SH-SY5Y (cell line): ENCODE measurements at regions not wholly inside any gene's neighbourhood (a gene's known extent, or its start where the extent isn't known, plus 50 kb on each side); places are given as distances from the start of the nearest gene placed in this dataset.

Source experiments
- GATA2 ChIP-seq: IDR thresholded peaks from 2 replicates; pipeline ENCODE4 v1.6.1; 2011; ENCODE audit warnings: mild to moderate bottlenecking, low read depth, low read length
- GATA3 ChIP-seq: IDR thresholded peaks from 2 replicates; pipeline ENCODE4 v1.6.1; 2011; ENCODE audit warnings: low read depth, mild to moderate bottlenecking, low read length, moderate library complexity

DNA sequence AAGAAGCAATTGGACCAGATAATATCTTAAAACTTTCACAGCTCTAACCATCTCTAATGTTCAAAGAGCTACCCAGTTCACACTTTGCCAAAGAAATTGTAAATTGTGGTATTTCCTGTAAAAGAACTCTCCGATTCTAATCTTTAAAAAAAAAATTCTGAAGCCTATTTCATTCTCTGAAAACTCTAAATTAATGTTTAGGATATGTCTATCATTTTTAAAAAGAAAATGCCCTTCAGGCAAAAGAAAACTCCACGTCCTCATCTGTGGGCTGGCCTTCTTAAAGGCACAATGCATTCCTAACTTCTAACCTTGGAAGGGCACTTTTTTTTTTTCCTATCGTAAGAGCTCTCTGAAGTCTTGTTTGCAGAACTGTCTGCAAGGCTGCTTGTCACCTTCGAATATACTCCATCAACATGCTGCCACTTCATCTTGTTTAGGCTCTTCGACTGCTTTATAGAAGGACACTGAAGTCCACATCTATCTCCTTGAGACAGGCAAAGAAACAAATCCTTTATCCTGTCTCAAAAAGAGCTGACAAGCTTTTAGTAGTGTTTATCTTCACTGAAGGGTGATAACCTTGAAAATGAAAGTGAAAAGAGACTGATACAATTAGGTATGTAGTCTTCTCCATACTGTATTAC is 124.3 kb upstream of the SLC39A10 start:
- TF ChIP-seq GATA2 (no peak), GATA3 (no peak)

DNA sequence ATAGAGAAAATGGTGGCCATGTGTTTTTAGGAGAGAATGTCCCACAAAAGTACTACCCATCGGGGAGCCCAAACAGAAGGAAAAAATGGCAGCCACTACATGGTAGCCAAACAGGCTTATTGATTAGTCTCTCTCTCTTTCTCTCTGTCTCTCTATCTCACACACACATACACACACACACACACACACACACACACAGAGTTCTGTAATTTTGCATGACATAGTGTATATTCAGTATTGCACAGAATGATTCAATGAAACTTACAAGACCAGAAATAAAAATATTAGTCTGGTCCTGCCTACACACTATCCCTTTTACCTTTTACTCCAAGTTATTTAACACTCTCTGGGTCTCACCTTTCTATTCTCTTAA is 124.8 kb upstream of the SLC39A10 start:
- TF ChIP-seq GATA2 (no peak), GATA3 (no peak)

DNA sequence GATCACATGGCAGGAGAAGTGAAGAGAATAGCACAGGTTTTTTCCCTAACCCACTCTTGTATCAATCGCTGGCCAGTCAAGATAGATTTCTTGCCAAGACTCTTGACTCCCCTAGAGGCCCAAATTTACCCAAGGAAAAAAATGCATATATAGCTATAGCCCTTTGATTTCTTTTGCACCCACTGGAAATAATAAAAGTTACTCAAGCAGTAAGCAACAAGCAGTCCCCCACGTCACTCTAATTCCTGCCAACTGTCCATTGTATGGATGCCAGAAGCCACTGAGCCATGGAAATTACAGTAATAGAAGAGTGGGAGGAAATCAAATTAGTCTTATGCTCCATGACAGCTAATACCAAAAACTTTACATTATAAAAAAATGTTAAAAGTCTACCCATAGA is 125.3 kb upstream of the SLC39A10 start:
- TF ChIP-seq GATA3 = no peak
- no peak for TF ChIP-seq GATA2

DNA sequence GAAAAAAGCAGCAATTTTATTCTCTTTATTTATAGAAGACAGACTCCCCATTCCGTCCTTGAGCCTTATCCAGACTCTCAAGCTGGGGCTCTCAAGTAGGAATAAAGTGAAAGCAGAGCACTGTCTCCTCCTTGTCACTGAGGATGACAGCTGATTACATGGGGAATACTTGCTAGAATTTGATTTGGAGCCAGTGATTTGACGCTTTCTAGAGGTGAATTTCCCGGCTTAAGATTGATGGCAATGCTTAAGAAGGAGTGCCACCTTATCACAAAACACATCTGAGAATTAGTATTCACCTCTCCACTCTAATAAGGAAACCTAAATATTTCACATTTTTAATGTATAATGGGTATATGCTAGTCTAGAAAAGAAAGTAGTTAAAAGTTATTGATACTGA is 135.4 kb upstream of the SLC39A10 start:
- TF ChIP-seq GATA3 = no peak
- TF ChIP-seq GATA2 = no peak

DNA sequence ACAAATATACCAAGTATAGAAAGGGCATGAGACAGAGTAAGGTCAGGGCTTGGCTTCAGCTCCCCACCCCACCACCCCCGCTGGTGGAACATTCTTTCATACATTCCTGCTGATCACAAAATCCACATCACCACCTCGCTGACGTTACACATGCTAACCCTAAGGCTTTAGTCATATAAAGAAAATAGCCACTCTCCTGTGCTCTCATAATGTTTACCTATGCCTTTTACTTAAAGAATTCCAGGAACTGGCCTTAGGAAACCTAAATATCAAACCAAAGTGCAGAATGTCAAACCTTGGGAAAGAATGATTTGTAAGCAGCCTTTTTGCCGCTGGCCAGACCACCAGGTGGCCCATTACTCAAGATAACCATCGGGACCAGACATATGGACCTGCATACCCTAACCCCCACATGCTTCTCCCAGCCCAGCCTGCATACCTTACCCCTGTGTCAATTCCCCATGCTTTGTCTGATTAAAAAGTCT is 136.3 kb upstream of the SLC39A10 start:
- TF ChIP-seq GATA3 (no peak), GATA2 (peak; percentile 16; the same call in 1 of the 2 replicates)

- no peak for TF ChIP-seq GATA2
- TF ChIP-seq GATA3 = no peak
Observed at GRCh38 chr2:195515551-195515950, 141.5 kb upstream of the SLC39A10 start.

GRCh38 chr2:195514365-195514764 is 142.7 kb upstream of the SLC39A10 start:
- no peak for TF ChIP-seq GATA2
- TF ChIP-seq GATA3 = no peak

DNA sequence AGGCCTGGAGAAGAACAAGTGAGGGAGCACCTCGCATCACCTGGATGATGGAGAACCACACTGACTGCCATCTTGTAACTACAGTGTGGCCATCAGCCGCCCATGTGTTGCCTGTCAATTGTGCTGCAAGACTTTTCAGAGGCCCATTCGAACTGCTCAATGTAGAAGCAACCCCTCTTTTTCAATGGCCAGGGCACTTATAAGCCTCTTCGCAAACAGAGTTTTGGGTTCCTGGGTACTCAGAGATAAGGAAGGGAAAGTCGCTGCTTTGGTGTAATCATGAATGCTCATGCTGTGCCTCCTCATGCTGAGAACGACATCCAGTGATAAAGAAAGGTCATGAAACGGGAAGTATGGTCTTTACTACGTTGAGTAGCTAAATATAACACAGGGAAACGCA is 143.9 kb upstream of the SLC39A10 start:
- TF ChIP-seq GATA2 = no peak
- TF ChIP-seq GATA3 = no peak

DNA sequence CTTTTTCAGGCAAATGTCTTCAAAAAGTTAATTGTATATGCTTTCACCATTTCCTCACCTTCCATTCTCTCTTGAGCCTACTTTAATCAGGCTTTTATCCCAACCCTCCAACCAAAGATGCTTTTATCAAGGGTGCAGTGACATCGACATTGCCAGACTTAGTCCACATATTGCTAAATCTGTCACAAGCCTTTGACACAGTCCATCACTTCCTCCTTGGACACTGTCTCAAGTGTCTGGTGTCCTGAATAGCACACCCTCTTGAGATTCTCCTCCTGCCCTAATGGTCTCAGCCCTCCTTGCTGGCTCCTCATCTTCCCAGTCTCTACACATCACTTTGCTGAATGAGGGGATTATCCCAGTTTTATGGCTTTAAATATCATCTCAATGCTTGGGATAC is 147.5 kb upstream of the SLC39A10 start:
- TF ChIP-seq GATA3 = no peak
- TF ChIP-seq GATA2 = no peak

DNA sequence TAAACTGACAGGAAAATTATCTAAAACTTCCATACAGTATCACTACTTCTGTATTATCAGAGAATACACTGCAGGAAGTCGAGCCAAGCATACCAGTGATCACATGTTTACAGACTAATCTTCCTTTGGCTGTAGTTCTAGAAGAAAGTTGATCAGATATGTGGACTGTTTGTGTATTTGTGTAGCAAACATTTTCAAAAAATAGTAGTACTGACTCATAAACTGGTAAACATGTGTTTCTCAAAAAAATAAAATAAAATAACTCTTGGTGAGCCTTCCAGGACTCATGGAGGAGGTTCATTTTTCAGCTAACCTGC is 148.9 kb upstream of the SLC39A10 start:
- no peak for TF ChIP-seq GATA3
- TF ChIP-seq GATA2 = no peak

- TF ChIP-seq GATA3 (no peak), GATA2 (no peak)
Observed at GRCh38 chr2:195507447-195508138, 149.4 kb upstream of the SLC39A10 start.

DNA sequence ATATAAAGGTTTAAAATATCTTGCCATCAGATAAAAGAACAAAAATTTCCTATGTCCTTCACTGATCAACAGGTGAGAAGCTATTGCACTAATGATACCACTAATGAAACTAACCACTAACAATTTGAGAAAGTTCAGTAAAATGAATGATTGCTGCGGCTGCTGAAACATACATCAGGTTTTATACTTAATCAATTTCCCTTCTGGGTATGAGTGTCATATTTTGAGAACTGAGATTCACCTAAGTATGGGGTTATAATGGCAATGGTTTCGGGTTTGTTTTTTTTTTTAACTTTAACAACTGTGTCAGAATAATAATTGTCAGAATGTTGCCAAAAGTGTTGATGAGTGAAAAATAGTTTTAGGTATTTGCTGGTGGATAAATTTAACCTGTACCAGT is 151.3 kb upstream of the SLC39A10 start:
- no peak for TF ChIP-seq GATA2

DNA sequence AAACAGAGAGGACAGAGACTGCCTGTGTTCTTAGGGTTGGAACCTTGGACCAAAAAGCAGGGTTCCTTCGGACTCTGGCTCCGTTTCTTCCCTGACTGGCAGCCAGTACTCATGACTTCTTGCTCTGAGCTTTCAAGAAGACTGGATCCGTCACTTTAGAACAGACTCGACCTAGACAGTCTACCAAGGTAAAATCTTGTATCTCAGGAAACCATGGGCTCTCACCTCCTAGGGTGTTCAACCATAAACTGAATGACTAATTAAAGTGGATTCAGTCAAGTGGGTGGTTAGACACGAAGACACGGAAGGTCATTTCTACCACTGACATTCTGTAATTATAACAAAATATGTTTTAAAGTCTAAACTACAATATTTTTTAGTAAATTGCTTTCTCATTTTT is 153.8 kb upstream of the SLC39A10 start:
- TF ChIP-seq GATA3 (no peak), GATA2 (no peak)

- TF ChIP-seq GATA2 (no peak), GATA3 (no peak)
Observed at GRCh38 chr2:195501746-195502145, 155.3 kb upstream of the SLC39A10 start.

- TF ChIP-seq GATA3 = no peak
- no peak for TF ChIP-seq GATA2
Observed at GRCh38 chr2:195500879-195501278, 156.1 kb upstream of the SLC39A10 start.

DNA sequence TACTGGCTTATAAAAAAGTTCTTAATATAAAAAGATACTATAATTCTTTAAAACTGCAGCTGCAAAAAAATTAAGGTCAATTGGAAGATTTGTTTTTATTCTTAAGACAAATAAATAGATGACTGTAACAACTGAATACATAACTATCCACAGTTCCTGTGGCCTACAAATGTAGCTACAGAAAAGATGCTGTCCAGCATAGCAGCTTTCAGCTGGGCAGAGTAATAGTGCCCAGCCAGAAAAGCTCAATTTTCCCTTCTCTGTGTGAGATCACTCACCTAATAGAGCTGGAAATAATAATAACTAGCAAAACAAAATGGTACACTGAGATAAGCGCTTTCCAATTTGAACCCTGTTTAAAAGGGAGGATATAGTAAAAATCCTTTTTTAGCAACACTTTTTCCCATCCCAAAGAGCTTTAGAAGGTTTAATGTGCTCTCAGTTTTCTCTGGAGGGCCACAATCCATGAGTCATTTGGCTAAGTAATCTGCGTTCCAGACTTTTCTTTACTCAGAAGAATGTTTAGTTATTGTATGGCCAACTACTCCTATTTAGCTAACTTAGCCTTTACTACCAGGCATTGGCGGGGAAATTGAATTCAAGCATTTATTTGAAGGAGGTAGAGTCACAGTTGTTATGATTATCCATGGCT is 158.1 kb upstream of the SLC39A10 start:
- TF ChIP-seq GATA2 (no peak), GATA3 (no peak)
